GM23338 (cell line): ENCODE measurements at regions not wholly inside any gene's neighbourhood (a gene's known extent, or its start where the extent isn't known, plus 50 kb on each side); places are given as distances from the start of the nearest gene placed in this dataset.

Experiments used
- ATAC-seq: fragments of 200-7000 bp; cut with Tn5 transposase; 3 replicates; pipeline ENCODE4 v1.9.1; 2020
- DNase-seq: peaks from one replicate; pipeline ENCODE4 v3.0.0-alpha.2; 2015; ENCODE audit warnings: low spot score
- H2AFZ ChIP-seq: fragments of 200-600 bp; sonication (generic); 2 replicates; pipeline ENCODE4 v1.8.0; 2016; ENCODE audit warnings: antibody characterized with exemption, mild to moderate bottlenecking, moderate library complexity
- H3F3A ChIP-seq: fragments of 200-600 bp; sonication (generic); replicated peaks from 2 replicates; pipeline ENCODE4 v1.8.0; 2017; ENCODE audit warnings: antibody characterized with exemption, mixed run types, low read depth
- H3K27ac ChIP-seq: fragments of 200-600 bp; sonication (generic); 2 replicates; pipeline ENCODE4 v1.6.1; 2016; ENCODE audit warnings: low read depth
- H3K27me3 ChIP-seq: fragments of 200-600 bp; sonication (generic); 2 replicates; pipeline ENCODE4 v1.8.0; 2016; ENCODE audit warnings: mild to moderate bottlenecking, mixed run types, moderate library complexity; ENCODE audit not compliant: insufficient read depth
- H3K36me3 ChIP-seq: fragments of 200-600 bp; sonication (generic); 2 replicates; pipeline ENCODE4 v1.8.0; 2016; ENCODE audit warnings: mild to moderate bottlenecking; ENCODE audit not compliant: insufficient read depth
- H3K4me1 ChIP-seq: fragments of 200-600 bp; sonication (generic); 2 replicates; pipeline ENCODE4 v1.8.0; 2016; ENCODE audit warnings: mild to moderate bottlenecking, moderate library complexity; ENCODE audit not compliant: insufficient read depth
- H3K4me2 ChIP-seq: fragments of 200-600 bp; sonication (generic); 2 replicates; pipeline ENCODE4 v1.7.1; 2017; ENCODE audit warnings: mixed run types
- H3K4me3 ChIP-seq: fragments of 200-600 bp; sonication (generic); 2 replicates; pipeline ENCODE4 v1.6.1; 2016; ENCODE audit warnings: mixed run types
- H3K79me2 ChIP-seq: fragments of 200-600 bp; sonication (generic); replicated peaks from 2 replicates; pipeline ENCODE4 v1.8.0; 2017; ENCODE audit warnings: mild to moderate bottlenecking; ENCODE audit not compliant: insufficient read depth
- H3K9me2 ChIP-seq: fragments of 200-600 bp; sonication (generic); 2 replicates; pipeline ENCODE4 v1.8.0; 2017; ENCODE audit not compliant: insufficient read depth
- H4K20me1 ChIP-seq: fragments of 200-600 bp; sonication (generic); replicated peaks from 2 replicates; pipeline ENCODE4 v1.8.0; 2017; ENCODE audit warnings: mild to moderate bottlenecking; ENCODE audit not compliant: insufficient read depth
- H3K27ac Mint-ChIP-seq: 2 replicates; pipeline ENCODE4 v1.8.0; 2020; ENCODE audit warnings: inconsistent platforms, mild to moderate bottlenecking, moderate library complexity, mixed read lengths
- H3K27me3 Mint-ChIP-seq: 3 replicates; pipeline ENCODE4 v1.8.0; 2022; ENCODE audit warnings: low read depth, mild to moderate bottlenecking, moderate library complexity, mixed read lengths, inconsistent platforms; ENCODE audit not compliant: insufficient read depth, poor library complexity
- H3K36me3 Mint-ChIP-seq: 3 replicates; pipeline ENCODE4 v1.8.0; 2021; ENCODE audit warnings: low read depth, mild to moderate bottlenecking, inconsistent platforms, moderate library complexity, mixed read lengths
- H3K4me1 Mint-ChIP-seq: 3 replicates; pipeline ENCODE4 v1.8.0; 2020; ENCODE audit warnings: mild to moderate bottlenecking, inconsistent platforms, mixed read lengths
- H3K4me3 Mint-ChIP-seq: 3 replicates; pipeline ENCODE4 v1.8.0; 2021; ENCODE audit warnings: moderate library complexity, mild to moderate bottlenecking, inconsistent platforms, mixed read lengths
- H3K9me3 Mint-ChIP-seq: 3 replicates; pipeline ENCODE4 v1.8.0; 2020; ENCODE audit warnings: moderate library complexity, mild to moderate bottlenecking, inconsistent platforms, mixed read lengths
- CREB1 ChIP-seq: fragments of 250-450 bp; sonication (Bioruptor Pico); IDR thresholded peaks from 2 replicates; pipeline ENCODE4 v1.5.0; 2020; ENCODE audit warnings: low read depth, mild to moderate bottlenecking, moderate library complexity
- EZH2phosphoT487 ChIP-seq: fragments of 200-600 bp; sonication (generic); IDR thresholded peaks from one replicate; pipeline ENCODE4 v1.8.1; 2018; ENCODE audit warnings: antibody characterized with exemption; ENCODE audit not compliant: unreplicated experiment
- JUNB ChIP-seq: IDR thresholded peaks from one replicate; pipeline ENCODE4 v1.6.1; 2016; ENCODE audit warnings: antibody characterized with exemption; ENCODE audit not compliant: unreplicated experiment
- NANOG ChIP-seq: IDR thresholded peaks from 2 replicates; pipeline ENCODE4 v1.6.1; 2016; ENCODE audit warnings: antibody characterized with exemption, borderline replicate concordance
- ZNF114 ChIP-seq: fragments of 250-450 bp; sonication (Bioruptor Pico); IDR thresholded peaks from 2 replicates; pipeline ENCODE4 v1.5.0; 2020; ENCODE audit warnings: mild to moderate bottlenecking, moderate library complexity
- ZNF462 ChIP-seq: fragments of 250-450 bp; sonication (Bioruptor Pico); IDR thresholded peaks from 2 replicates; pipeline ENCODE4 v1.5.0; 2020; ENCODE audit warnings: mild to moderate bottlenecking, moderate library complexity

GRCh38 chr5:40389591-40389990, 290.1 kb upstream of the PTGER4 start (continued):
- TF ChIP-seq JUNB = no peak
- TF ChIP-seq EZH2phosphoT487 = no peak
- no peak for TF ChIP-seq NANOG
- TF ChIP-seq ZNF114 (CRISPR knock-in tag) = no peak
- TF ChIP-seq ZNF462 = no peak

GRCh38 chr5:40386289-40386688, 293.4 kb upstream of the PTGER4 start:
- Histone ChIP-seq H3K4me2 (no peak overlapping the region), H3K9me2 (no peaks in the 10 kb centered on the region), H3K79me2 (no peaks in the 10 kb centered on the region), H4K20me1 (no peaks in the 10 kb centered on the region), H3K27ac (no peak overlapping the region), H3F3A (no peaks in the 10 kb centered on the region), H3K36me3 (no peaks in the 10 kb centered on the region), H3K4me1 (peaks cover 12% of the 10 kb centered on the region; the same call in 1 of the 2 replicates), H3K4me3 (no peak overlapping the region), H3K27me3 (no peaks in the 10 kb centered on the region), H2AFZ (no peak overlapping the region)
- no peak for TF ChIP-seq JUNB
- TF ChIP-seq CREB1 (CRISPR knock-in tag) = no peak
- peak; percentile 71 for ATAC-seq
- Mint-ChIP-seq H3K27me3 (no peaks in the 10 kb centered on the region), H3K4me1 (peaks cover 25% of the 10 kb centered on the region; the same call in 2 of the 3 replicates), H3K4me3 (no peak overlapping the region), H3K36me3 (no peaks in the 10 kb centered on the region), H3K27ac (no peak overlapping the region), H3K9me3 (no peaks in the 10 kb centered on the region)
- peak; percentile 8 for DNase-seq
